Ectodermal cell (in vitro differentiated cells): ENCODE measurements at regions not wholly inside any gene's neighbourhood (a gene's known extent, or its start where the extent isn't known, plus 50 kb on each side); places are given as distances from the start of the nearest gene placed in this dataset.

Experiments
- H3K27ac ChIP-seq: 2 replicates; pipeline ENCODE4 v1.7.0; 2013; ENCODE audit warnings: mild to moderate bottlenecking, low read depth, low read length; ENCODE audit not compliant: insufficient read depth, poor library complexity, severe bottlenecking
- H3K27me3 ChIP-seq: 2 replicates; pipeline ENCODE4 v1.7.0; 2013; ENCODE audit warnings: mild to moderate bottlenecking, low read length; ENCODE audit not compliant: insufficient read depth, control insufficient read depth, poor library complexity, severe bottlenecking
- H3K36me3 ChIP-seq: one replicate; pipeline ENCODE4 v1.7.0; 2013; ENCODE audit warnings: low read length; ENCODE audit not compliant: control insufficient read depth, insufficient read depth
- H3K4me1 ChIP-seq: one replicate; pipeline ENCODE4 v1.7.0; 2013; ENCODE audit warnings: low read length; ENCODE audit not compliant: control insufficient read depth, insufficient read depth
- H3K4me3 ChIP-seq: 2 replicates; pipeline ENCODE4 v1.7.0; 2013; ENCODE audit warnings: low read depth, low read length, control low read depth; ENCODE audit not compliant: insufficient read depth
- H3K9me3 ChIP-seq: 2 replicates; pipeline ENCODE4 v1.7.0; 2013; ENCODE audit warnings: mild to moderate bottlenecking, low read length, moderate library complexity; ENCODE audit not compliant: control insufficient read depth
- WGBS, 2 experiments: methylation state at CpG; one replicate each; pipeline ENCODE4 v1.1.7; 2013; ENCODE audit warnings: missing lambda C conversion rate in 2 of 2; 5-methylcytosine and 5-hydroxymethylcytosine counted together

- Histone ChIP-seq H3K9me3 (no peaks in the 10 kb centered on the region), H3K27me3 (no peaks in the 10 kb centered on the region), H3K4me1 (no peaks in the 10 kb centered on the region), H3K4me3 (no peak overlapping the region), H3K27ac (no peak overlapping the region), H3K36me3 (no peaks in the 10 kb centered on the region)
- WGBS, 2 experiments = 100% methylated on average over 1 of the region's 1 CpG
These were observed 1276.3 kb downstream of the SLITRK1 start for GRCh38 chr13:82606008-82606407.

- Histone ChIP-seq H3K36me3 (no peaks in the 10 kb centered on the region), H3K27me3 (no peaks in the 10 kb centered on the region), H3K4me1 (no peaks in the 10 kb centered on the region), H3K9me3 (no peaks in the 10 kb centered on the region), H3K27ac (no peak overlapping the region), H3K4me3 (no peak overlapping the region)
- 11 to 12% methylated on average over 6 of the region's 6 CpGs for WGBS, 2 experiments
These were observed 1284.5 kb downstream of the SLITRK1 start for GRCh38 chr13:82597747-82598146.

GRCh38 chr13:82593239-82593638 is 1289.0 kb downstream of the SLITRK1 start:
- no peak overlapping the region for H3K4me3 ChIP-seq
- WGBS, 2 experiments = no CpG with 5 or more reads among the region's 1 CpG
- H3K9me3 ChIP-seq = no peaks in the 10 kb centered on the region
- H3K27me3 ChIP-seq = no peaks in the 10 kb centered on the region
- no peak overlapping the region for H3K27ac ChIP-seq
- no peaks in the 10 kb centered on the region for H3K36me3 ChIP-seq
- no peaks in the 10 kb centered on the region for H3K4me1 ChIP-seq

GRCh38 chr13:82571653-82572052 is 1310.6 kb downstream of the SLITRK1 start:
- Histone ChIP-seq H3K27me3 (no peaks in the 10 kb centered on the region), H3K4me3 (no peak overlapping the region), H3K9me3 (no peaks in the 10 kb centered on the region), H3K4me1 (no peaks in the 10 kb centered on the region), H3K36me3 (no peaks in the 10 kb centered on the region), H3K27ac (no peak overlapping the region)
- WGBS, 2 experiments = 77 to 81% methylated on average over 3 of the region's 3 CpGs

GRCh38 chr13:82569581-82569980 is 1312.7 kb downstream of the SLITRK1 start:
- Histone ChIP-seq H3K4me1 (no peaks in the 10 kb centered on the region), H3K27me3 (no peaks in the 10 kb centered on the region), H3K4me3 (no peak overlapping the region), H3K9me3 (no peaks in the 10 kb centered on the region), H3K27ac (no peak overlapping the region), H3K36me3 (no peaks in the 10 kb centered on the region)
- WGBS, 2 experiments = 94 to 100% methylated on average over 1 of the region's 1 CpG

- no peaks in the 10 kb centered on the region for H3K9me3 ChIP-seq
- no peaks in the 10 kb centered on the region for H3K36me3 ChIP-seq
- H3K27me3 ChIP-seq = no peaks in the 10 kb centered on the region
- 98% methylated on average over 5 of the region's 5 CpGs for WGBS, 2 experiments
- H3K4me3 ChIP-seq = no peak overlapping the region
- H3K27ac ChIP-seq = no peak overlapping the region
- H3K4me1 ChIP-seq = no peaks in the 10 kb centered on the region
These were observed 1315.4 kb downstream of the SLITRK1 start for GRCh38 chr13:82566864-82567263.

GRCh38 chr13:82565201-82565600 is 1317.1 kb downstream of the SLITRK1 start:
- Histone ChIP-seq H3K9me3 (no peaks in the 10 kb centered on the region), H3K27ac (no peak overlapping the region)
- 86 to 92% methylated on average over 7 of the region's 7 CpGs for WGBS, 2 experiments

GRCh38 chr13:82560889-82561288 is 1321.4 kb downstream of the SLITRK1 start:
- H3K27me3 ChIP-seq = no peaks in the 10 kb centered on the region
- H3K4me1 ChIP-seq = no peaks in the 10 kb centered on the region
- no peak overlapping the region for H3K4me3 ChIP-seq
- no peak overlapping the region for H3K27ac ChIP-seq
- WGBS, 2 experiments = 92 to 100% methylated on average over 1 of the region's 1 CpG
- no peaks in the 10 kb centered on the region for H3K36me3 ChIP-seq
- no peaks in the 10 kb centered on the region for H3K9me3 ChIP-seq

More at GRCh38 chr13:82565201-82565600, 1317.1 kb downstream of the SLITRK1 start:
- H3K27me3 ChIP-seq = no peaks in the 10 kb centered on the region
- no peaks in the 10 kb centered on the region for H3K36me3 ChIP-seq
- H3K4me3 ChIP-seq = no peak overlapping the region
- H3K4me1 ChIP-seq = no peaks in the 10 kb centered on the region

- Histone ChIP-seq H3K4me1 (no peaks in the 10 kb centered on the region), H3K9me3 (no peaks in the 10 kb centered on the region), H3K27me3 (no peaks in the 10 kb centered on the region), H3K27ac (no peak overlapping the region), H3K36me3 (no peaks in the 10 kb centered on the region), H3K4me3 (no peak overlapping the region)
- WGBS, 2 experiments = 86 to 92% methylated on average over 1 of the region's 1 CpG
These were observed 1359.4 kb downstream of the SLITRK1 start for GRCh38 chr13:82522872-82523271.

GRCh38 chr13:82506805-82507414 is 1375.4 kb downstream of the SLITRK1 start:
- no peak overlapping the region for H3K4me3 ChIP-seq
- H3K27me3 ChIP-seq = no peaks in the 10 kb centered on the region
- no peak overlapping the region for H3K27ac ChIP-seq
- H3K9me3 ChIP-seq = no peaks in the 10 kb centered on the region
- 100% methylated on average over 1 of the region's 1 CpG; no CpG with 5 or more reads in 1 of the 2 experiments for WGBS, 2 experiments
- no peaks in the 10 kb centered on the region for H3K36me3 ChIP-seq
- no peaks in the 10 kb centered on the region for H3K4me1 ChIP-seq

- Histone ChIP-seq H3K27me3 (no peaks in the 10 kb centered on the region), H3K9me3 (no peaks in the 10 kb centered on the region), H3K36me3 (no peaks in the 10 kb centered on the region), H3K4me3 (no peak overlapping the region), H3K27ac (no peak overlapping the region), H3K4me1 (no peaks in the 10 kb centered on the region)
These were observed 1380.4 kb downstream of the SLITRK1 start for GRCh38 chr13:82501834-82502233.
